Breast epithelium (tissue), 3 donors: ENCODE measurements at regions not wholly inside any gene's neighbourhood (a gene's known extent, or its start where the extent isn't known, plus 50 kb on each side); places are given as distances from the start of the nearest gene placed in this dataset.

Experiments
- POLR2AphosphoS5 ChIP-seq, 3 donors: sonication (generic); formaldehyde crosslinking; IDR thresholded peaks; one replicate each; pipeline ENCODE4 v1.6.1; 2017; ENCODE audit warnings: antibody characterized with exemption in 3 of 3
- TF ChIP-seq, protein P1 (sequence below), 3 donors: fragments of 450-650 bp; IDR thresholded peaks; one replicate each; pipeline ENCODE4 v1.5.1; 2016 to 2017; ENCODE audit warnings: antibody characterized with exemption in 3 of 3, mild to moderate bottlenecking in 3 of 3, moderate library complexity in 3 of 3

- TF ChIP-seq, protein P1, sequence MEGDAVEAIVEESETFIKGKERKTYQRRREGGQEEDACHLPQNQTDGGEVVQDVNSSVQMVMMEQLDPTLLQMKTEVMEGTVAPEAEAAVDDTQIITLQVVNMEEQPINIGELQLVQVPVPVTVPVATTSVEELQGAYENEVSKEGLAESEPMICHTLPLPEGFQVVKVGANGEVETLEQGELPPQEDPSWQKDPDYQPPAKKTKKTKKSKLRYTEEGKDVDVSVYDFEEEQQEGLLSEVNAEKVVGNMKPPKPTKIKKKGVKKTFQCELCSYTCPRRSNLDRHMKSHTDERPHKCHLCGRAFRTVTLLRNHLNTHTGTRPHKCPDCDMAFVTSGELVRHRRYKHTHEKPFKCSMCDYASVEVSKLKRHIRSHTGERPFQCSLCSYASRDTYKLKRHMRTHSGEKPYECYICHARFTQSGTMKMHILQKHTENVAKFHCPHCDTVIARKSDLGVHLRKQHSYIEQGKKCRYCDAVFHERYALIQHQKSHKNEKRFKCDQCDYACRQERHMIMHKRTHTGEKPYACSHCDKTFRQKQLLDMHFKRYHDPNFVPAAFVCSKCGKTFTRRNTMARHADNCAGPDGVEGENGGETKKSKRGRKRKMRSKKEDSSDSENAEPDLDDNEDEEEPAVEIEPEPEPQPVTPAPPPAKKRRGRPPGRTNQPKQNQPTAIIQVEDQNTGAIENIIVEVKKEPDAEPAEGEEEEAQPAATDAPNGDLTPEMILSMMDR (IDR thresholded peaks at IDR 0.05) = no peak
- no peak for TF ChIP-seq POLR2AphosphoS5 (IDR thresholded peaks at IDR 0.05)
Measured at GRCh38 chr1:47661040-47661439, 223.2 kb downstream of the FOXD2 start.
